ENCODE measurements at regions not wholly inside any gene's neighbourhood (a gene's known extent, or its start where the extent isn't known, plus 50 kb on each side); places are given as distances from the start of the nearest gene placed in this dataset.

GRCh38 chr11:110866081-110866480 lies 153.8 kb upstream of the ARHGAP20 start:
- TF ChIP-seq POLR2A (IDR thresholded peaks at IDR 0.05) (no peak), CTCF (IDR thresholded peaks at IDR 0.05) (no peak), POLR2AphosphoS5 (IDR thresholded peaks at IDR 0.05) (no peak)

Measured in upper lobe of left lung (tissue), 4 donors.